ENCODE measurements at regions not wholly inside any gene's neighbourhood (a gene's known extent, or its start where the extent isn't known, plus 50 kb on each side); places are given as distances from the start of the nearest gene placed in this dataset.

- DNase-seq = no peak
These were observed 208.2 kb upstream of the INHBA start for GRCh38 chr7:41910940-41911600.

GRCh38 chr7:41907444-41907843 is 204.6 kb upstream of the INHBA start:
- no peak for DNase-seq

DNA sequence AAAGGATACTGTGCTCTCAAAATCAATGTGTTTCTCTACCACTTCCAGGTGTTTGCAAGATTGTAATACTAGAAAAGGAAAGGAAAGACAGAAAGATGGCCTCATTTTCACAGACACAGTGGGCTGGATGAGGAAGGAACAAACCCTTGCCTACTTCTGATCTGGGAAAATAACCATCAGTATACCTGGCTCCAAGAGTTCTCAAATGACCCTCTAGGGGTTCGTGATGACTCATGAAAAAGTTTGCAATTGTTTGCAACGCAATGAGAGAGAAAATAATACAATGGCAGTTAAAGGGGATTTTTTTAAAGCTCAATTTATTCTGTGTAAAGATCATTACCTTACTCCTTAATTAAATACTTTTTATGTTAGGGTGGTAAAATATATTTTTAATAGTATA is 197.6 kb upstream of the INHBA start:
- DNase-seq = no peak

- no peak for DNase-seq
These were observed 197.0 kb upstream of the INHBA start for GRCh38 chr7:41899823-41900433.

DNA sequence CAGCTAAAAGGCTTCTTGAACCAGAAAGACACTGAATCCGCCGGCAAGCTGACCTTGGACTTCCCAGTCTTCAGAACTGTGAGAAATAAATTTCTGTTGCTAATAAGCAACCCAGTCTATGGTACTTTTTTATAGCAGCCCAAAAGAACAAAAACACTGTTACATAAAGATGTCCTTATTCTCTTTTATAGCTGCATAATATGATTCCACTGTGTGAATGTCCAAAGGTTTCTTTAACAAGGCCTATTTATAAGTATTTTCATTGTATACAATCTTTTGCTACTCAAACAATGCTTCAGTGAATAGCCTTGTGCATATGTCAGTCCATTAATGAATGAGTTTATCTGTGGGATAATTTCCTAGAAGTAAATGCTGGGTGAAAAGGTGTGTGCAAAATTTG is 190.8 kb upstream of the INHBA start:
- no peak for DNase-seq

DNA sequence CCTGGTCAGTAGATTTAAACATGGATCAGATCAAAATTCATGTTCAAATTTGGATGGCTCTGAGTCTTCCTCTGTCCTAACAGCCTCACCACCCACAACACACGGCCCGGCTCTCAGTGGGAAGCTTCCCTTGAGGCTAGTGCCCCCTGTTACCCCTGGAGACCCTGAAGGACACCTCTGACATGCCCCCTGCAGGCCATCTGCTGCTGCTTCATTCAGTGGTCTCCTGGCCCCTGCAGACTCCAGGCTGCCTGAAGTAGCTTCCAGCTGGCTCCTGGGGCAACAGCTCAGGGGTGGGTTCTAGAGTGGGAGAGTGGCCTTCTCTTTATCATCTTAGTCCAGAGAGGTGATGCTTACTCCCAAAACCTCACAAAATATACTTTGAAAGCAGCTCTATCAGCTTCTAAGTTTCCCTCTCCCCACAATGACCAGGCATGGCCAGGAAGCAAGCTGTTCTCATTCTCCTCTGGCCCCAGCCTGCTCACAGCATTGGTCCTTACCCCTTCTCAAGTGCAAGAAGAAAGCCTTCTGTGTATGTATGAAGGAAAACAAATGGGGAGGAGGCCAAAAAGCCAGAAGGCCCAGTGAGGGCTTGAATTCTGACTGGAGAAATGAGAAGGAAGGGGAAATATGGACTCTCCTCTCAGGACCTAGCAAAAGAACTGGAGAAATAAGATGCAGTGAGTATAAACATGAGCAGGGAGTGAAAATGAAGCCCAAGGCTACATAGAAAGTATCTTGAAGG is 189.6 kb upstream of the INHBA start:
- DNase-seq = no peak

- no peak for DNase-seq
These were observed 189.1 kb upstream of the INHBA start for GRCh38 chr7:41891950-41892349.

- no peak for DNase-seq
These were observed 187.9 kb upstream of the INHBA start for GRCh38 chr7:41890631-41891274.

GRCh38 chr7:41889472-41889871 is 186.6 kb upstream of the INHBA start:
- no peak for DNase-seq

DNA sequence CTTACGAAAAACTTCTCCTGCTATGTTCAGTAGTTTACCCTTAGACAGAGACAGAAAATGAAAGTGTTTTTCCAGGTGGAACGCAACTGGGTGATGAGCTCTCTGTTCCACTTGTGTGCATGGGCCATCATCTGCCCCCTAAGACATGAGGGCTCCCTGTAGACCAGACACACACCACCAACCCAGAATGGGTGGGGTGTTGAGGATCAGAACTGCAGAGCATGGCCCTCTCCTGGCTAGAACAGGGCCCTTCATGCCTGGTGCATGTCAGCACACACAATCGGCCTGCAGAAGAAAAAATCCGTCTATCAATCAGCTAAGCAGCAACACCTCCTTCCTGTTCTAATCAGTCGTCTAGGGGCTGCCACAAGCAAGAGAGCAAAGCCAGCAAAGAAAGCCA is 186.2 kb upstream of the INHBA start:
- no peak for DNase-seq

GRCh38 chr7:41887416-41887815 is 184.5 kb upstream of the INHBA start:
- DNase-seq = no peak

DNA sequence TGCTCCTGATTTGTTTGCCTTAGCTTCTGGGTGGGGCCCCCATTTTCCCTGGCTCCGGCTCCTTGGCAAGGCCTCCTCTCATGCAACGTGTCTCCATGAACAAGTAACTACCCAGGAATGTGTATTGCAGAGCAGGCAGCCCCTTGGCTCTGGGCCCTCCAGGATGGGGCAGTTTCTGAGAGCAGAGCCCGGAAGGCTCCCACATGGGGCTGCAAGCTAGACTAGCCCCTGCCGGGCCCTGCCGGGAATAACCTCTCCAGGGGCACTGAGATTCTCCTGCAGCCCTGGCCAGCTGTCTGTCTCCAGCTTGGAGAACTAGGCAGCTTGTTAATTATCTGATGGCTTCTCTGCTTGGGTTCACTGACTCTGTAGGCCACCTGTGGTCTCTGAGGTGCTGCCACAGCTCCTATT is 184.0 kb upstream of the INHBA start:
- DNase-seq = no peak

- no peak for DNase-seq
These were observed 183.5 kb upstream of the INHBA start for GRCh38 chr7:41886262-41886900.

DNA sequence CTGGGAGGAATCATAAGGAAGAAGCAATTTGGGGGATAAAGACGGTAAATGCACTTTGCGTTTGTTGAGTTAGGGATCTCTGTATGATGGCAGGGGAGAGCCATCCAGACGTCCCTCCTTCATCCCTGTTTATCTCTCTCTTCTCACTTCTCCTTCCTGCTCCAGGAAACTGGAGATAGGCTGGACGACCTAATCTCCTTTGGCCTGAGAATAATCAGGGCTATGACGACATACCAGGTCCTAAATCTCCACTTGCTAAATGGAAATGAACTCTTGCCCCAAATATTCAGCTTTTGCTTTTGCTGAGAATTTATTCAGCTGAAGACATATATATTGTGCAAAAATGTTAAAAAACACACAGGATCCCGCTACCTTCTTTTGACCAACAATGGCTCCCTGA is 182.9 kb upstream of the INHBA start:
- DNase-seq = no peak

GRCh38 chr7:41885078-41885477 is 182.2 kb upstream of the INHBA start:
- no peak for DNase-seq

DNA sequence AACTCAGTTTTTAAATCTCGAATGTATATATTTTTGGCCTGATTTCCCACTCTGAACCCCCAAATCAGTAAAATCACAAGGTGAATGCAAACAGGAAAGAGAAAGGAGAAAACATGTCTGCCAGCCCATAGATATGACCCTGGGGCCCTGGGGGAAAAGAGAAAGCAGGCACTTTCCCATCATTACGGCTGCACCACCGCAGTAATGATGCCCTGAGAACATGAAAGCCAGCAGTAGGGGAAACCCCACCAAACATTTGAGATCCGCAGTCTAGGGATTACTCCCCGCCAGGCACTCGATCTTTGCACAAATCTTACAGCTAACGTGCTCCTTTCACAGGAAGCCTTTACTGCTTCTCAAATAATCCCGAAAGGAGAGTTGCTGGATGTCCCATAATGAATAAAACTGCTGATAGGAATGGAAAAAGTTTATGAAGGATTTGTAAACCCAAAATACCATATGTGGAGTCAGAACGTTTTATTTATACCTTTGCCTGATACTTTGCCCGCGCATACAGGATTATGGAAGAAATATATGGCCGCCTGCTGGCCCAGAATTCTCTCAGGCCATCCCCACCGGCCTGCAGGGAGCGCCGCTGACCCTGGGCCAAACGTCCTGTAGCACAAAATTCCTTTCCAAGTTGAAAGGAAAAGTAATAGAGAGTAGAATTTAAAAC is 180.0 kb upstream of the INHBA start:
- no peak for DNase-seq

DNA sequence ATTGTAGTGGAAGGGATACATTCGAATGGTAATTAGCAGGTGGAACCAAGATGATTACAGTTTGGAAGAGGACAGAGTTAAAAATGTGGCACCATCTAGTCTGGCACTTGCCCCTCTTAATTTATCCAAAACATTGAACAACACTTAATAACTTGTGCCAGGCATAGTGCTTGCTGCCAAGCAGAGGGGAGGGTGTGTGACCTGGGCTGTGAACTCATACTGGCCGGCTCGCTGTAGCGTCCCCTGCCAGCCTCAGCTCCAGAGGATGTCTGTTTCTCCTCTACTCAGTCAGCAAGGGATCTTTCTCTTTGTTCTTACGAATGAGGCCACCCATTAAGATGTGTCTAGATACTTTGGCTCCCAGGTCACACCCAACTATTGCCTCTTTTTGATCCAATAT is 179.4 kb upstream of the INHBA start:
- no peak for DNase-seq

- no peak for DNase-seq
These were observed 178.6 kb upstream of the INHBA start for GRCh38 chr7:41881331-41882130.

GRCh38 chr7:41880107-41880506 is 177.2 kb upstream of the INHBA start:
- DNase-seq = no peak

- DNase-seq = no peak
These were observed 176.5 kb upstream of the INHBA start for GRCh38 chr7:41879403-41879802.

GRCh38 chr7:41878309-41879295 is 175.7 kb upstream of the INHBA start:
- no peak for DNase-seq

Measured in NCI-H2029 treated with DMSO at 0.1 percent for 48 hours (cell line).